HCT116 (cell line): ENCODE measurements at regions not wholly inside any gene's neighbourhood (a gene's known extent, or its start where the extent isn't known, plus 50 kb on each side); places are given as distances from the start of the nearest gene placed in this dataset.

Experiments
- ATAC-seq: fragments of 200-7000 bp; cut with Tn5 transposase; 2 replicates; pipeline ENCODE4 v1.9.1; 2020; ENCODE audit warnings: mild to moderate bottlenecking, moderate library complexity
- BruUV-seq: library from RNA; stranded (reverse); fragments of 400-500 nt; replicated peaks from 2 replicates; lab custom pipeline; 2021; lab: Mats Ljungman, UMichigan
- CTCF ChIA-PET: fragments of 300-600 bp; sonication (Branson Sonifier 250); formaldehyde crosslinking; loops from one replicate; lab custom pipeline; 2021; ENCODE audit warnings: antibody characterized with exemption; lab: Charles Lee
- POLR2A ChIA-PET: fragments of 300-600, 350-600 bp; sonication (Branson Sonifier 250); formaldehyde crosslinking; loops from one replicate; lab custom pipeline; 2021; ENCODE audit warnings: antibody characterized with exemption; lab: Charles Lee
- RAD21 ChIA-PET, 2 experiments: fragments of 300-600 bp; sonication (Branson Sonifier 250); formaldehyde crosslinking; loops; one replicate each; lab custom pipeline; 2023; ENCODE audit warnings: low total read pairs in 2 of 2; ENCODE audit not compliant: uncharacterized antibody in 2 of 2, unreplicated experiment in 2 of 2, low non-redundant PET in 1 of 2; lab: Charles Lee
- DNase-seq: peaks from one replicate; pipeline ENCODE4 v3.0.0-alpha.2; 2010; ENCODE audit warnings: low read depth, low spot score
- H2AFZ ChIP-seq: fragments of 200-600 bp; shearing (Covaris generic), sonication (generic); 2 replicates; pipeline ENCODE4 v1.6.1; 2017; ENCODE audit warnings: low read depth, mixed run types, mixed read lengths, antibody characterized with exemption, low read length; ENCODE audit not compliant: poor library complexity, severe bottlenecking
- H3K27ac ChIP-seq: 2 replicates; pipeline ENCODE4 v1.5.1; 2012; ENCODE audit warnings: low read depth, low read length
- H3K27me3 ChIP-seq: fragments of 200-600 bp; sonication (generic); 2 replicates; pipeline ENCODE4 v1.6.1; 2016; ENCODE audit warnings: mixed run types, low read length, mixed read lengths; ENCODE audit not compliant: insufficient read depth
- H3K36me3 ChIP-seq, 2 experiments: fragments of 200-500 bp in 1 of 2; fragments of 200-600 bp in 1 of 2; sonication (Bioruptor generic) in 1 of 2; sonication (generic) in 1 of 2; 2 replicates each; pipeline versions ENCODE4 v1.5.1 to v1.6.1; 2014 to 2016; ENCODE audit warnings: low read length in 2 of 2, inconsistent platforms in 1 of 2, mixed read lengths in 1 of 2, mixed run types in 1 of 2; ENCODE audit not compliant: insufficient read depth in 2 of 2, control insufficient read depth in 1 of 2
- H3K4me1 ChIP-seq, 2 experiments: fragments of 200-600 bp in 1 of 2; sonication (generic) in 1 of 2; 2 replicates each; pipeline versions ENCODE4 v1.5.1 to v1.6.1; 2012 to 2017; ENCODE audit warnings: low read length in 2 of 2, inconsistent platforms in 1 of 2, mild to moderate bottlenecking in 1 of 2, mixed read lengths in 1 of 2, mixed run types in 1 of 2, moderate library complexity in 1 of 2; ENCODE audit not compliant: insufficient read depth in 2 of 2, control insufficient read depth in 1 of 2
- H3K4me2 ChIP-seq: fragments of 200-600 bp; sonication (generic); 2 replicates; pipeline ENCODE4 v1.6.1; 2017; ENCODE audit warnings: mixed run types, low read length, mixed read lengths
- H3K4me3 ChIP-seq, 2 experiments: fragments of 200-600 bp in 1 of 2; sonication (generic) in 1 of 2; replicated peaks in 1 of 2; 2 replicates each; pipeline ENCODE4 v1.5.1; 2011 to 2016; ENCODE audit warnings: low read length in 2 of 2, control low read depth in 1 of 2, low read depth in 1 of 2, mild to moderate bottlenecking in 1 of 2, mixed read lengths in 1 of 2, mixed run types in 1 of 2
- H3K79me2 ChIP-seq: fragments of 200-600 bp; sonication (generic); 2 replicates; pipeline ENCODE4 v1.6.1; 2017; ENCODE audit warnings: mild to moderate bottlenecking, mixed run types, low read length, moderate library complexity, mixed read lengths; ENCODE audit not compliant: insufficient read depth
- H3K9ac ChIP-seq: fragments of 200-600 bp; sonication (generic); 2 replicates; pipeline ENCODE4 v1.6.1; 2016; ENCODE audit warnings: low read length, mixed read lengths
- H3K9me2 ChIP-seq: fragments of 200-600 bp; sonication (generic), shearing (Covaris generic); 2 replicates; pipeline ENCODE4 v1.6.1; 2017; ENCODE audit warnings: mixed run types, mild to moderate bottlenecking, moderate library complexity; ENCODE audit not compliant: insufficient read depth
- H3K9me3 ChIP-seq, 2 experiments: fragments of 200-500 bp in 1 of 2; fragments of 200-600 bp in 1 of 2; sonication (Bioruptor generic) in 1 of 2; sonication (generic) in 1 of 2; 2 replicates each; pipeline ENCODE4 v1.6.1; 2014 to 2017; ENCODE audit warnings: low read length in 2 of 2, mixed read lengths in 2 of 2, inconsistent platforms in 1 of 2, low read depth in 1 of 2, mild to moderate bottlenecking in 1 of 2, mixed run types in 1 of 2, moderate library complexity in 1 of 2; ENCODE audit not compliant: control insufficient read depth in 1 of 2, insufficient read depth in 1 of 2
- H4K20me1 ChIP-seq: fragments of 200-600 bp; sonication (generic), shearing (Covaris generic); 2 replicates; pipeline ENCODE4 v1.6.1; 2017; ENCODE audit warnings: mixed run types, mild to moderate bottlenecking, moderate library complexity; ENCODE audit not compliant: insufficient read depth
- CBX3 ChIP-seq: IDR thresholded peaks from 2 replicates; pipeline ENCODE4 v1.6.1; 2012; ENCODE audit warnings: low read depth
- CEBPB ChIP-seq: IDR thresholded peaks from 2 replicates; pipeline ENCODE4 v1.6.1; 2012; ENCODE audit warnings: low read depth
- EZH2 ChIP-seq: fragments of 200-600 bp; sonication (generic); IDR thresholded peaks from 2 replicates; pipeline ENCODE4 v1.6.1; 2017; ENCODE audit warnings: antibody characterized with exemption, mixed run types
- JUND ChIP-seq: IDR thresholded peaks from 2 replicates; pipeline ENCODE4 v1.6.1; 2012
- POLR2A ChIP-seq: IDR thresholded peaks from 2 replicates; pipeline ENCODE4 v1.7.0; 2011; ENCODE audit warnings: borderline replicate concordance; ENCODE audit not compliant: insufficient read depth, insufficient read length; ENCODE audit errors: extremely low read depth
- POLR2AphosphoS5 ChIP-seq: IDR thresholded peaks from 2 replicates; pipeline ENCODE4 v1.6.1; 2011; ENCODE audit warnings: mild to moderate bottlenecking, low read depth, low read length, moderate library complexity
- RAD21 ChIP-seq: IDR thresholded peaks from 2 replicates; pipeline ENCODE4 v1.6.1; 2012; ENCODE audit warnings: low read depth, mild to moderate bottlenecking
- SIN3A ChIP-seq: IDR thresholded peaks from 2 replicates; pipeline ENCODE4 v1.6.1; 2012; ENCODE audit warnings: low read depth
- SP1 ChIP-seq: IDR thresholded peaks from 2 replicates; pipeline ENCODE4 v1.6.1; 2012; ENCODE audit warnings: low read depth
- SRF ChIP-seq: IDR thresholded peaks from 2 replicates; pipeline ENCODE4 v1.6.1; 2012; ENCODE audit warnings: low read depth
- YY1 ChIP-seq: IDR thresholded peaks from 2 replicates; pipeline ENCODE4 v1.6.1; 2011; ENCODE audit warnings: low read length, low read depth, moderate library complexity, mild to moderate bottlenecking; ENCODE audit not compliant: insufficient replicate concordance; ENCODE audit errors: extremely low read depth
- ZFX ChIP-seq: fragments of 450-650 bp; IDR thresholded peaks from 2 replicates; pipeline ENCODE4 v1.6.1; 2017
- intact Hi-C: fragments of 100-400 bp; cut with micrococcal nuclease; formaldehyde crosslinking; loops from 2 replicates; pipeline ENCODE4 v1.10.0; 2022
- TF ChIP-seq, protein P1 (sequence below): IDR thresholded peaks from 2 replicates; pipeline ENCODE4 v1.6.1; 2012
- TF ChIP-seq, protein P2 (sequence below): IDR thresholded peaks from 2 replicates; pipeline ENCODE4 v1.6.1; 2011; ENCODE audit warnings: mild to moderate bottlenecking, low read length, moderate library complexity; ENCODE audit not compliant: insufficient replicate concordance; ENCODE audit errors: extremely low read depth

DNA sequence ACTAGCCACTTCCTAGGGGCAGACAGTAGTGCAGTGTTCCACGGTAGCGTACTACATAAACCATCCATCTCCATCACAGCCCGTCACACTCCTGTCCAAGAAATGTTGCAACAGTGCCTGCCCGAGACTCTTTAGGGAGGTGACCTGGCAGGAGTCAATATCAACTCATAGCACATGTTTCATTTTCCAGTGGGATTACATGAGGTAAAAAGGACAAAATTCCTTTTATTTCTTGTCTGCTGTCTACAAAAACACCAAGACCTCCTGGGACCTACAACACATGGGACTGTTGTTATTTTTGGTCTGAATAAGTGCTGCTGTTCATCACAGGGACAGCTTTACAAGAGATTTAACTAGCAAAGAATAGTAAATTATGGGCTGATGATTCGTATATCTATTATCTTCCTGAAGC lies 99.9 kb downstream of the MPP7 start:
- intact Hi-C loops, result no loop called here
- Histone ChIP-seq H3K79me2 (no peaks in the 10 kb centered on the region), H3K9me3 (peaks cover 0 to 6% of the 10 kb centered on the region in 2 experiments; a peak in 1 of 4 replicates), H3K4me1 (peaks cover 40 to 49% of the 10 kb centered on the region in 2 experiments), H3K4me2 (peak overlapping the region; percentile 33), H3K4me3 (no peak overlapping the region), H3K27ac (peak overlapping the region; percentile 78), H3K9ac (peak overlapping the region; percentile 13), H3K36me3 (peaks cover 0 to 8% of the 10 kb centered on the region in 2 experiments; a peak in 1 of 4 replicates), H3K9me2 (no peaks in the 10 kb centered on the region), H2AFZ (no peak overlapping the region), H4K20me1 (no peaks in the 10 kb centered on the region), H3K27me3 (no peaks in the 10 kb centered on the region)
- ATAC-seq (0 out of 2 replicates have a peak, but pooled peaks have one; percentile 40), DNase-seq (no peak)
- CTCF ChIA-PET, result interaction anchor here (1.7 kb wide), 1 partner anchor 23 kb away, joined by 4 read pairs; no protein-coding TSS in a partner anchor
- TF ChIP-seq SP1 (no peak), CEBPB (peak; percentile 78), POLR2AphosphoS5 (0 out of 2 replicates have a peak, but pooled peaks have one; percentile 34)
- TF ChIP-seq, protein P1, sequence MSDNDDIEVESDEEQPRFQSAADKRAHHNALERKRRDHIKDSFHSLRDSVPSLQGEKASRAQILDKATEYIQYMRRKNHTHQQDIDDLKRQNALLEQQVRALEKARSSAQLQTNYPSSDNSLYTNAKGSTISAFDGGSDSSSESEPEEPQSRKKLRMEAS, result peak; percentile 54
- BruUV-seq, result no TSS peak
- POLR2A ChIA-PET, result interaction anchor here (2.1 kb wide), 1 partner anchor 15 kb away, joined by 5 read pairs; no protein-coding TSS in a partner anchor
- RAD21 ChIA-PET, result no interaction called here

DNA sequence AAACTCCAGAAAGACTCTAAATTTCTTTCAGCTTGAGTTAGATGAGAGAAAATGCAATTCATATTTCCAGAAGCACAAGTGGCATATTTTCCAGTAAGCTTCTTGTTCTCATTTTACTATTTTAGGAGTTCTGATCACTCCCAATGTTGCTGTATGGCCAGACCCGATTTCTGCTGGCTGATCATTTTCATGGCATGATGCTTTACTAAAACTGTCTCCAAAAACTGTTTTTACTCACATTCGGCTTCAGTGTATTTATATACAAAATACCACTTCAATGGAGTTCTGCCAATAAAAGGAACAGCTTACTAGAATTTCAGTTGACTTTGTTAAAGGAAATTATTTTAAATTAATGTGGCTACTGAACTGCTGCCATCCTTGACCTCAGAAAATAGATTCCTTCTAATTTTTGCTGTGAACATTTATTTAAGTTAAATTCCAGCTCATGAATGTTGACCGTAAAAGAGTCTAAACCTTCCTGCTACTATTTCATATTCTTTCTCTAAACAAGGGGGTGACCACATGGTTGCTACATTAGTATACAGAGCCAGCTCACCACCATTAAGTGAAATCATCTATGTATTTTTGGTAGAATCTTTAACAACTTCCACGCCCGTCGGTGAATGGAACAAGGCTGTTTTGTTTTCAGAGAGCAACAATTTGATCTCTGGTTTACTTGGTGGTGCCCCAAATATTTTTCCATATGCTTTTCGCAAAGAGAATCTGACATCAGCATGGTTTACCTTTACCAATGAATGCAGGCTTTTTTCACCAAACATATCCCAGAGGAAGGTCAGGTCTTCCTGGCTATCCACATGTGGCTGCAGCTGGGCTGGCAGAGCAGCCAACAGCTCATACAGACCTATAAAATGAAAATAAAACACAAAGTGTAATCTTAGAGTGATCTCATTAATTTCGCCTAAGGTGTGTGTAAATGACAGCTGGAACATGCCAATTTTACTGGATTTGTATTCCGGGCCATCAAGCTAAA lies 101.2 kb downstream of the MPP7 start:
- no TSS peak for BruUV-seq
- peak overlapping the region; percentile 30 for H3K9ac ChIP-seq
- peak overlapping the region; percentile 44 for H3K4me2 ChIP-seq
- H3K4me1 ChIP-seq, result peaks cover 41 to 49% of the 10 kb centered on the region in 2 experiments
- H2AFZ ChIP-seq, result no peak overlapping the region
- H3K27ac ChIP-seq, result peak overlapping the region; percentile 78
- no peak overlapping the region for H3K4me3 ChIP-seq
- ChIA-PET POLR2A (interaction anchor here (1.2 to 1.4 kb wide), 2 partner anchors 8 to 16 kb away, joined by 3 to 4 read pairs; no protein-coding TSS in a partner anchor), CTCF (interaction anchor here (1.5 to 1.7 kb wide), 2 partner anchors 22 kb away, joined by 4 to 5 read pairs; no protein-coding TSS in a partner anchor), RAD21 (no interaction called here)
- no peak for DNase-seq
- no peaks in the 10 kb centered on the region for H3K79me2 ChIP-seq
- H4K20me1 ChIP-seq, result no peaks in the 10 kb centered on the region
- no peaks in the 10 kb centered on the region for H3K9me2 ChIP-seq
- no peaks in the 10 kb centered on the region for H3K27me3 ChIP-seq
- intact Hi-C loops, result no loop called here
- H3K36me3 ChIP-seq, result peaks cover 0 to 8% of the 10 kb centered on the region in 2 experiments; a peak in 1 of 4 replicates
- ATAC-seq, result no peak
- H3K9me3 ChIP-seq, result peaks cover 0 to 6% of the 10 kb centered on the region in 2 experiments; a peak in 1 of 4 replicates
- TF ChIP-seq RAD21 (no peak), YY1 (no peak), POLR2AphosphoS5 (no peak), SIN3A (no peak), JUND (no peak), CEBPB (no peak), ZFX (no peak), POLR2A (no peak), CBX3 (no peak), EZH2 (no peak), SRF (no peak)
- TF ChIP-seq, protein P2, sequence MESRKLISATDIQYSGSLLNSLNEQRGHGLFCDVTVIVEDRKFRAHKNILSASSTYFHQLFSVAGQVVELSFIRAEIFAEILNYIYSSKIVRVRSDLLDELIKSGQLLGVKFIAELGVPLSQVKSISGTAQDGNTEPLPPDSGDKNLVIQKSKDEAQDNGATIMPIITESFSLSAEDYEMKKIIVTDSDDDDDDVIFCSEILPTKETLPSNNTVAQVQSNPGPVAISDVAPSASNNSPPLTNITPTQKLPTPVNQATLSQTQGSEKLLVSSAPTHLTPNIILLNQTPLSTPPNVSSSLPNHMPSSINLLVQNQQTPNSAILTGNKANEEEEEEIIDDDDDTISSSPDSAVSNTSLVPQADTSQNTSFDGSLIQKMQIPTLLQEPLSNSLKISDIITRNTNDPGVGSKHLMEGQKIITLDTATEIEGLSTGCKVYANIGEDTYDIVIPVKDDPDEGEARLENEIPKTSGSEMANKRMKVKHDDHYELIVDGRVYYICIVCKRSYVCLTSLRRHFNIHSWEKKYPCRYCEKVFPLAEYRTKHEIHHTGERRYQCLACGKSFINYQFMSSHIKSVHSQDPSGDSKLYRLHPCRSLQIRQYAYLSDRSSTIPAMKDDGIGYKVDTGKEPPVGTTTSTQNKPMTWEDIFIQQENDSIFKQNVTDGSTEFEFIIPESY, result no peak
- TF ChIP-seq, protein P1, result no peak
